CD4-positive, alpha-beta T cell (primary cell): ENCODE measurements at regions not wholly inside any gene's neighbourhood (a gene's known extent, or its start where the extent isn't known, plus 50 kb on each side); places are given as distances from the start of the nearest gene placed in this dataset.

Source experiments
- ATAC-seq: fragments of 200-7000 bp; cut with Tn5 transposase; one replicate; pipeline ENCODE4 v1.10.0; 2022; ENCODE audit warnings: mild to moderate bottlenecking; ENCODE audit not compliant: poor library complexity
- CTCF ChIA-PET: fragments of 350-600 bp; sonication (Branson Sonifier 250); formaldehyde crosslinking; loops from one replicate; lab custom pipeline; 2021; ENCODE audit warnings: antibody characterized with exemption, inconsistent platforms; lab: Charles Lee
- POLR2A ChIA-PET: fragments of 350-600 bp; sonication (Branson Sonifier 250); formaldehyde crosslinking; loops from one replicate; lab custom pipeline; 2021; ENCODE audit warnings: antibody characterized with exemption, inconsistent platforms; lab: Charles Lee
- DNase-seq, 14 experiments: peaks; one replicate each; pipeline ENCODE4 v3.0.0-alpha.2; 2013 to 2020; ENCODE audit warnings: mixed read lengths in 2 of 14
- H3K27ac ChIP-seq, 2 donors: one replicate each; pipeline versions ENCODE4 v1.5.1 to v1.7.0; 2013; ENCODE audit warnings: low read length in 2 of 2, low read depth in 1 of 2, mild to moderate bottlenecking in 1 of 2
- H3K27me3 ChIP-seq, 2 experiments: 1 replicate in 1 of 2; 2 replicates in 1 of 2; pipeline versions ENCODE4 v1.6.1 to v1.7.0; 2013; ENCODE audit warnings: low read length in 2 of 2, control low read depth in 1 of 2, mild to moderate bottlenecking in 1 of 2, moderate library complexity in 1 of 2; ENCODE audit not compliant: insufficient read depth in 2 of 2, control insufficient read depth in 1 of 2
- H3K36me3 ChIP-seq: one replicate; pipeline ENCODE4 v1.6.1; 2013; ENCODE audit warnings: low read length, control low read depth; ENCODE audit not compliant: insufficient read depth
- H3K4me1 ChIP-seq: one replicate; pipeline ENCODE4 v1.6.1; 2013; ENCODE audit warnings: low read length, control low read depth; ENCODE audit not compliant: insufficient read depth
- H3K4me3 ChIP-seq: one replicate; pipeline ENCODE4 v1.5.1; 2013; ENCODE audit warnings: mild to moderate bottlenecking, low read length, moderate library complexity
- H3K9me3 ChIP-seq, 2 experiments: 1 replicate in 1 of 2; 2 replicates in 1 of 2; pipeline versions ENCODE4 v1.6.1 to v1.7.0; 2013; ENCODE audit warnings: low read length in 2 of 2, mild to moderate bottlenecking in 2 of 2, control low read depth in 1 of 2, moderate library complexity in 1 of 2; ENCODE audit not compliant: control insufficient read depth in 1 of 2, insufficient read depth in 1 of 2
- H3K27ac Mint-ChIP-seq: one replicate; pipeline ENCODE4 v1.8.0; 2020; ENCODE audit warnings: mixed read lengths
- H3K27me3 Mint-ChIP-seq: one replicate; pipeline ENCODE4 v1.8.0; 2021; ENCODE audit warnings: mixed read lengths
- H3K36me3 Mint-ChIP-seq: one replicate; pipeline ENCODE4 v1.8.0; 2021; ENCODE audit warnings: low read depth, mixed read lengths
- H3K4me1 Mint-ChIP-seq: one replicate; pipeline ENCODE4 v1.8.0; 2021; ENCODE audit warnings: low read depth, mixed read lengths
- H3K4me3 Mint-ChIP-seq: one replicate; pipeline ENCODE4 v1.8.0; 2020; ENCODE audit warnings: mild to moderate bottlenecking, mixed read lengths
- H3K9me3 Mint-ChIP-seq: one replicate; pipeline ENCODE4 v1.8.0; 2020; ENCODE audit warnings: mixed read lengths
- intact Hi-C, 2 experiments: fragments of 100-400 bp; cut with DNase I in 1 of 2; cut with micrococcal nuclease in 1 of 2; formaldehyde crosslinking; loops; one replicate each; pipeline versions ENCODE4 v1.15.1 to v1.9.0; 2023 to 2025; cut with DNase I, micrococcal nuclease
- TF ChIP-seq, protein P1 (sequence below): fragments of 200-600 bp; IDR thresholded peaks from one replicate; pipeline ENCODE4 v1.8.0; 2022; ENCODE audit warnings: antibody characterized with exemption, mild to moderate bottlenecking

DNA sequence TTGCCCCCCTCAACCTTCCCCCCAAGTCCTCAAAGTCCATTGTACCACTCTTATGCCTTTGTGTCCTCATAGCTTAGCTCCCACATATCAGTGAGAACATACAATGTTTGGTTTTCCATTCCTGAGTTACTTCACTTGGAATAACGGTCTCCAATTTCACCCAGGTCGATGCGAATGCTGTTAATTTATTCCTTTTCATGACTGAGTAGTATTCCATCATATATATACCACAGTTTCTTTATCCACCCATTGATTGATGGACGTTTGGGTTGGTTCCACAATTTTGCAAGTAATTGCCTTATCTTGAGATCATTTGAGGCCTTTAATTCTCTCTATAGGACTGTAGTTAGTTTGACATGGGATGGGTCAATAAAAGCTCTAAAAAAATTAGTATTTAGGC, 124.7 kb downstream of the ARL4A start:
- H3K36me3 ChIP-seq = no peaks in the 10 kb centered on the region
- Mint-ChIP-seq H3K9me3 (no peaks in the 10 kb centered on the region), H3K27ac (no peak overlapping the region), H3K4me1 (no peaks in the 10 kb centered on the region), H3K27me3 (no peaks in the 10 kb centered on the region), H3K36me3 (no peaks in the 10 kb centered on the region), H3K4me3 (no peak overlapping the region)
- intact Hi-C loops = no loop called here
- DNase-seq (no peak), ATAC-seq (no peak)
- ChIA-PET POLR2A (no interaction called here), CTCF (no interaction called here)
- H3K9me3 ChIP-seq = no peaks in the 10 kb centered on the region
- H3K4me3 ChIP-seq = no peak overlapping the region
- TF ChIP-seq, protein P1, sequence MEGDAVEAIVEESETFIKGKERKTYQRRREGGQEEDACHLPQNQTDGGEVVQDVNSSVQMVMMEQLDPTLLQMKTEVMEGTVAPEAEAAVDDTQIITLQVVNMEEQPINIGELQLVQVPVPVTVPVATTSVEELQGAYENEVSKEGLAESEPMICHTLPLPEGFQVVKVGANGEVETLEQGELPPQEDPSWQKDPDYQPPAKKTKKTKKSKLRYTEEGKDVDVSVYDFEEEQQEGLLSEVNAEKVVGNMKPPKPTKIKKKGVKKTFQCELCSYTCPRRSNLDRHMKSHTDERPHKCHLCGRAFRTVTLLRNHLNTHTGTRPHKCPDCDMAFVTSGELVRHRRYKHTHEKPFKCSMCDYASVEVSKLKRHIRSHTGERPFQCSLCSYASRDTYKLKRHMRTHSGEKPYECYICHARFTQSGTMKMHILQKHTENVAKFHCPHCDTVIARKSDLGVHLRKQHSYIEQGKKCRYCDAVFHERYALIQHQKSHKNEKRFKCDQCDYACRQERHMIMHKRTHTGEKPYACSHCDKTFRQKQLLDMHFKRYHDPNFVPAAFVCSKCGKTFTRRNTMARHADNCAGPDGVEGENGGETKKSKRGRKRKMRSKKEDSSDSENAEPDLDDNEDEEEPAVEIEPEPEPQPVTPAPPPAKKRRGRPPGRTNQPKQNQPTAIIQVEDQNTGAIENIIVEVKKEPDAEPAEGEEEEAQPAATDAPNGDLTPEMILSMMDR = no peak
- H3K4me1 ChIP-seq = no peaks in the 10 kb centered on the region
- H3K27ac ChIP-seq = no peak overlapping the region
- no peaks in the 10 kb centered on the region for H3K27me3 ChIP-seq

DNA sequence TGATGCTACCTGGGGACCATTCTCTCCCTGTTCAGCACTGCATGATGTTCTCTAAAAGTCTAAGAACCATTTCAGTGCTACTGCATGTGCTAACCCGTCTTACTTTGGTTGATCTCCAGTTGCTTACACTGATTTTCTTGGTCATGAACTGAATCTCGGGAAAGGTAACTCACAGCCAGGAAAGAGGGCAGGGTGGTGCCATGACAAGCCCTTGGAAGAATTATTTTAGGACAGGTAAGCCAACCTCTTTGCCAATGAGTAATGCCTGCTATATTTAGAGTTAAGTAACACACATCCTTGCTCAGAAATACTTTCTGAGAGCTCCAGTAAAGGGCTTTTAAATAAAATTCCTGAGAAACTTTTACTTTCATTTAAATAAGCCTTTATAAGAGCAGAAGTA, 126.7 kb downstream of the ARL4A start:
- ATAC-seq (no peak), DNase-seq (no peak)
- Histone ChIP-seq H3K9me3 (no peaks in the 10 kb centered on the region), H3K36me3 (no peaks in the 10 kb centered on the region), H3K4me3 (no peak overlapping the region), H3K4me1 (no peaks in the 10 kb centered on the region), H3K27me3 (no peaks in the 10 kb centered on the region), H3K27ac (no peak overlapping the region)
- Mint-ChIP-seq H3K4me1 (no peaks in the 10 kb centered on the region), H3K27ac (no peak overlapping the region), H3K27me3 (peaks cover 2% of the 10 kb centered on the region), H3K9me3 (no peaks in the 10 kb centered on the region), H3K36me3 (no peaks in the 10 kb centered on the region), H3K4me3 (no peak overlapping the region)
- TF ChIP-seq, protein P1 = no peak
- intact Hi-C loops = no loop called here
- POLR2A ChIA-PET = no interaction called here
- CTCF ChIA-PET = no interaction called here

DNA sequence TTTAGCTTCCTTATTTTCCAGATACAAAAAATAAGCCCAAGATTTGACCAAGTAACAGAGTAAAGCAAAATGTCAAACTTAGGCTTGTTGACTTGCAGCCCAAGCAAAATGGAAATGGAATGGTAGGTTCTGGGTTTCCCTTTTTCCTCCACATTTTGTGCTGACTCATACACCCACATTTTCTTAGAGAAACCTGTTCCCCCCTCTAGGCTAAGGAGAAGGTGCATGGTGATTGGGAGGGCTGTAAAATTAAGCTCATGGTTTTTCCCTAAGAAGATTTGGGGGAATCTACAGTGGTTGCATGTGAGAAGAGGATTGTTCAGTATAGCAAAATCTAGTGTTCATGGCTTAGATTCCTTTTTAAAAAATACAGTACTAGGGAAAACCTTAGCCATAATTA, 127.4 kb downstream of the ARL4A start:
- ATAC-seq (no peak), DNase-seq (no peak)
- Mint-ChIP-seq H3K9me3 (no peaks in the 10 kb centered on the region), H3K4me3 (no peak overlapping the region), H3K4me1 (no peaks in the 10 kb centered on the region), H3K27ac (no peak overlapping the region), H3K36me3 (no peaks in the 10 kb centered on the region), H3K27me3 (peaks cover 6% of the 10 kb centered on the region)
- no peak overlapping the region for H3K27ac ChIP-seq
- H3K36me3 ChIP-seq = no peaks in the 10 kb centered on the region
- no peaks in the 10 kb centered on the region for H3K9me3 ChIP-seq
- H3K27me3 ChIP-seq = no peaks in the 10 kb centered on the region
- TF ChIP-seq, protein P1 = no peak
- H3K4me1 ChIP-seq = no peaks in the 10 kb centered on the region
- intact Hi-C loops = no loop called here
- CTCF ChIA-PET = no interaction called here
- H3K4me3 ChIP-seq = no peak overlapping the region
- POLR2A ChIA-PET = no interaction called here
